SK-N-MC (cell line): ENCODE measurements at regions not wholly inside any gene's neighbourhood (a gene's known extent, or its start where the extent isn't known, plus 50 kb on each side); places are given as distances from the start of the nearest gene placed in this dataset.

Experiments
- DNase-seq: peaks from one replicate; pipeline ENCODE4 v3.0.0-alpha.2; 2011; ENCODE audit warnings: low read depth, low spot score
- H3K27ac ChIP-seq: fragments of 200-600 bp; sonication (generic); 2 replicates; pipeline ENCODE4 v1.5.1; 2016; ENCODE audit warnings: mixed run types
- H3K36me3 ChIP-seq: fragments of 200-600 bp; sonication (generic); 2 replicates; pipeline ENCODE4 v1.6.1; 2017; ENCODE audit warnings: antibody characterized with exemption, low read length, mixed read lengths; ENCODE audit not compliant: insufficient read depth
- H3K4me3 ChIP-seq: fragments of 200-600 bp; sonication (generic); 2 replicates; pipeline ENCODE4 v1.5.1; 2016
- H3K9ac ChIP-seq: fragments of 200-600 bp; sonication (generic); 2 replicates; pipeline ENCODE4 v1.8.0; 2017; ENCODE audit warnings: mixed run types, mixed read lengths; ENCODE audit not compliant: insufficient read length
- H3K9me3 ChIP-seq: fragments of 200-600 bp; sonication (generic); 2 replicates; pipeline ENCODE4 v1.6.1; 2017; ENCODE audit warnings: low read depth, mild to moderate bottlenecking, antibody characterized with exemption, low read length, moderate library complexity, mixed read lengths
- EZH2 ChIP-seq: fragments of 200-600 bp; sonication (generic); IDR thresholded peaks from one replicate; pipeline ENCODE4 v1.6.1; 2017; ENCODE audit warnings: antibody characterized with exemption
- FOXP2 ChIP-seq: optimal IDR thresholded peaks from 2 replicates; pipeline ENCODE3; 2011; ENCODE audit warnings: mild to moderate bottlenecking, moderate library complexity; ENCODE audit not compliant: insufficient read depth; ENCODE audit errors: extremely low read length, control extremely low read depth
- POLR2AphosphoS5 ChIP-seq: IDR thresholded peaks from 2 replicates; pipeline ENCODE4 v1.6.1; 2012; ENCODE audit warnings: mild to moderate bottlenecking, low read depth, low read length, borderline replicate concordance

DNA sequence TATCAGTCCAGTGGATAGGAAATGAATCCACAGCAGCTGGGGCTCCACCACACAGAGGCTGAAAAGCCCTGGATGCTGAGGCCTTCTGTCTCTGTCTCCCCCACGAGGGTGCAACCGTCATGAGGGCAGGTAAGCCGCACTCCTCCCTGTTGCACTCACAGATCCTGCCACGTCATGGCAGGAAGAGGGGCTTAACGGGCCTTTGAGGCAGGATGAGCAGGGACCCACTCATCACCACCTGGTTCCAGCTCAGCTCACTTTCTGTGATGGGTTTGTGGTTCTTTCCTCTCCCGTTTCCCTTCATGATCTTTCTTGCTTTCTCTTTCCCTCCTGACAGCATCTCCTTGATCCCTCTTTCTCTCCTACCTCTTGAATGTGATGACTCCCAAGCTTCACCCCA, 575.2 kb downstream of the CCDC171 start:
- H3K27ac ChIP-seq, result no peak overlapping the region
- H3K9ac ChIP-seq, result no peak overlapping the region
- no peaks in the 10 kb centered on the region for H3K9me3 ChIP-seq
- TF ChIP-seq FOXP2, result no peak
- TF ChIP-seq POLR2AphosphoS5, result no peak
- no peak for TF ChIP-seq EZH2
- DNase-seq, result no peak
- no peak overlapping the region for H3K4me3 ChIP-seq
- H3K36me3 ChIP-seq, result no peaks in the 10 kb centered on the region; the same call in 1 of the 2 replicates

DNA sequence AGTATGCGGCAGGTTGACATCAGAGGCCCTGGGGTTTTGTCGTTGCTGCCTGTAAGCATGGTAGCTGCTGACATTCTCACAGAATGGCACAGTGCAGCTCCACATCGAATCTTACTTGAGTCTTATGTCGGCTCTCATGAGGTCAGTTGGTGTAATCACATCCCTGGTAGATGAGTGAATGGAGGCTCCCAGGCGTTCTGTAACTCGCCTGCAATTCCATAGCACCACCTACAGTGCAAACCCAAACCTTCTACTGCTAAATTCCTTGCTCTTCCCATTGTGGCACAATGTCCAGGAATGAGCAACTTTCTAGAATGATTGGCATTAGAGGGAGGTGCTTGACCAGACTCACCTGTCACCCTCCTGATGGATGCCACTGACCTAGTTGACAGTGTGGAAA, 578.4 kb downstream of the CCDC171 start:
- Histone ChIP-seq H3K36me3 (peaks cover 6% of the 10 kb centered on the region), H3K4me3 (no peak overlapping the region), H3K9me3 (no peaks in the 10 kb centered on the region), H3K9ac (no peak overlapping the region), H3K27ac (no peak overlapping the region)
- DNase-seq, result no peak
- TF ChIP-seq POLR2AphosphoS5 (no peak), FOXP2 (no peak), EZH2 (no peak)

DNA sequence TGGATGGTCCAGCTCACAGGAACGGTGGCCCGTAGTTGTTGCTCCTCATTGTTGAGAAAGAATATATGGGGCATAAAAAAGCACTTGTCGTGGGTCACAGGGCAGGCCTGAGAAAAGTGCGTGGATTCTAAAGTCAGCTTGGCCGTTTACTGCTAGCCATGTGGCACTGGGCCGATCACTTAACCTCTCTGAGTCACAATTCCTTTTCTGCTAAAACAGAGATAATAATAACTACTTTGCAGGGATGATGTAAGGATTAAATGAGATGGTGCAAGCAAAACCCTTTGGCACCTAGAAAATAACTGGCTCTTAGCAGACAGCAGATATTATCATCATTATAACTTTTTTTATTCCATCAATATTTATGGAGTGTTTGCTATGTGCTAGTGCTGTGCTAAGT, 579.7 kb downstream of the CCDC171 start:
- no peak for TF ChIP-seq EZH2
- Histone ChIP-seq H3K9ac (no peak overlapping the region), H3K36me3 (peaks cover 6% of the 10 kb centered on the region), H3K9me3 (no peaks in the 10 kb centered on the region), H3K4me3 (no peak overlapping the region), H3K27ac (no peak overlapping the region)
- no peak for DNase-seq

DNA sequence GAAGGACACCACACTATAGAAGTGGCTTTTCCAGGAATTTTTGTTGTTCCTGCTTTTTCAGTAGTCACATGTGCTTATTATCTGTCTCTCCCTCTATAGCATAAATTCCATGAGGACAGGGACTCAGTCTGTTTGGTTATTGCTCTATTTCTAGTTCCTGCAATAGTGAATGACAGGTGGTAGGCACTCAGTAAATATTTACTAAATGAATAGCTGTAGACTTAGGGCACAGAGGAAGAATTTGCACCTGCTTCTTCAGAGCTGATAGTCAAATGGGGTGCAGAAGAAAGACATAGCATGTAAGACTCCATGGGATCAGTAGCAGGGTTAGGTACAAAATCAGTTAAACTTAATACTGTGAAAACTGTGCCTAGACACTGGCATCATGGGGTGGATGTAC, 580.2 kb downstream of the CCDC171 start:
- Histone ChIP-seq H3K9me3 (no peaks in the 10 kb centered on the region), H3K4me3 (no peak overlapping the region), H3K36me3 (peaks cover 6% of the 10 kb centered on the region), H3K9ac (no peak overlapping the region), H3K27ac (no peak overlapping the region)
- no peak for DNase-seq
- TF ChIP-seq FOXP2, result no peak
- TF ChIP-seq EZH2, result no peak
- no peak for TF ChIP-seq POLR2AphosphoS5

DNA sequence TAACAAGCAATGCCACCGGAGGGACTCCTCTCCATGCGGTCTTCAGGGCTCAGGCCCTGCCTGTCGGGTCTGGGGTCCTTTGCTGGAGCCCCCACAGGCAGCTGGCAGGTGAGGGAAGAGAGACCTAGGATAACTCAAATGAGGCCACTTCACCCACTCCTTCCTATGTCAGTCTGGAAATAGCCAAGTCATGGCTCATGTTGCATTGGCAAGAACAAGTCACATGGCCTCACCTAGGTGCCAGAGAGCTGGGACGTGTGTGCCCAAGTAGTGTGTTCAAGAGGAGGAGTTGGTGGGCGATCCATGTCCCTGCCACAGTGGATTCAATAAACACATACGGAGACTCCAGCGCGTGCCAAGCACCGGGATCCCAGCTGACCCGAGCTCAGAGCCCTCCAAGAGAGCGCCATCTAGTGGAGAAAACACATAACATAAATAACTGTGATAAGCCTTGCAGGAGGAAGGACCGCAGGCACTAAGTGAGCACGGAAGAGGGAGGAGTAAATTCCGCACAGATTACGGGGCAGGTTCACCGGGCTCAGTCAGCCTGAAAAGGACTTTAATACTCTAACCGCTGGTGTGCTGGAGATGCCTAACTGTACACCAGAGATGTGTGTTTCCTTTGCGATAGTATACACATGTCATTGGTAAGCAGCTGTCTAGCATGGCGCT, 580.8 kb downstream of the CCDC171 start:
- no peak overlapping the region for H3K27ac ChIP-seq
- no peak for DNase-seq
- no peaks in the 10 kb centered on the region for H3K9me3 ChIP-seq
- H3K36me3 ChIP-seq, result peaks cover 6% of the 10 kb centered on the region
- no peak for TF ChIP-seq FOXP2
- TF ChIP-seq EZH2, result no peak
- TF ChIP-seq POLR2AphosphoS5, result no peak
- no peak overlapping the region for H3K9ac ChIP-seq
- H3K4me3 ChIP-seq, result no peak overlapping the region

DNA sequence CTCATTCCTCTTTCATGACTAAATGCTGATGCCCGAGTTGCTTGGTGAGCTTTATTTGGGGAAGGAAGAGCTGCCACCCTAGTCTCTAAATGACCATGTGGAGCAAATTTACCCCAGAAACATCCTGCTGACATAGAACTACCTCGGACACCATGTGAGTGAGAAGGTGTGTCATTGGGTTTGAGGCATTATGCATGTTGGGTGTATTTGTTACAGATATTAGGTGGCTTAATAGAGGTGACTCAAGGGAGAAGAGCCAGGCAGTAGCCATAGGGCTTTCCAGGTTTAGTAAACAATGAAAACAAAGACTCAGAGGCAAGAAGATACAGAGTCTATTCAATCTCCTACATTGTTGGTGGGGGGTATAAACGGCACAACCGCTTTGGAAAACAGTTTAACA, 581.5 kb downstream of the CCDC171 start:
- DNase-seq, result no peak
- H3K9ac ChIP-seq, result no peak overlapping the region
- peaks cover 6% of the 10 kb centered on the region for H3K36me3 ChIP-seq
- no peak overlapping the region for H3K4me3 ChIP-seq
- no peaks in the 10 kb centered on the region for H3K9me3 ChIP-seq
- no peak overlapping the region for H3K27ac ChIP-seq
- no peak for TF ChIP-seq POLR2AphosphoS5
- no peak for TF ChIP-seq FOXP2
- no peak for TF ChIP-seq EZH2

DNA sequence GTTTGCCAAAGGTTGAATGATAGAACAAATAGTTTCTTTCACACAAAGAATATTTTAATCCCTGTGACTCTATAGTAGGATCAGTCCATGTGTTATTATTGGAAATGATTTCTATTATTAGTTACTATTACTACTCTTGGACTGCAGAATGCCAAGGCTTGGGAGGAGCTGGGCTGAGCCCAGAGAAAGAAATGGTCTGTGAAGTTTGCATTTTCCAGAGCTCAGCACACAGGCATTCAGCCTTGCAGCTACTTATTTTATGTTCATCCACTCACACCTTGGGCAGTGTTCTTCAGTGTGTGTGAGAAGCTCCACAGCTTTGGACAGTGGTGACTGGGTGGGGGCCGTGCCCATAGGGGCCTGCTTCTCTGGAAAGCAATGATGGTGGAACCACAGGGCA, 583.1 kb downstream of the CCDC171 start:
- H3K27ac ChIP-seq, result no peak overlapping the region
- H3K4me3 ChIP-seq, result no peak overlapping the region
- no peak for TF ChIP-seq EZH2
- no peak for TF ChIP-seq FOXP2
- TF ChIP-seq POLR2AphosphoS5, result no peak
- H3K9ac ChIP-seq, result no peak overlapping the region
- H3K36me3 ChIP-seq, result peaks cover 6% of the 10 kb centered on the region; the same call in 1 of the 2 replicates
- DNase-seq, result no peak
- no peaks in the 10 kb centered on the region for H3K9me3 ChIP-seq

DNA sequence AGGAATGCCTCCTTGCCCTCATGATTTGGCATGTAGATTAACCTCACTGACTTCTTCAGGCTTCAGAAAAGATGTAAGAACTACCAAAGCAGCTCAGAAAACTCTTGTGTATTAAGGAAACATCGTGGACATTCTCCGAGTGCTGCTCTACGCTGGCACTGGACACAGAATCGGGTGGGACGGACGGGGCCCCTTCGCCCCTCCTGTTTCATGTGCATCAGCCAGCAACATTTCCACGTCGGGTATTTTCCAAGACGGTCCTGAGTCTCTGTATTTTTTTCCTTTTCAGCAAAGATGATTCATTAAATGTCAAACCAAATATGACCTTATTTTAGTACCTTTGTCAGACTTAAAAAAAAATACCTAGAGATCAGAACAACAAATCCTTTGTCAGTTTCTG, 583.6 kb downstream of the CCDC171 start:
- no peak for DNase-seq
- TF ChIP-seq EZH2 (no peak), FOXP2 (no peak)
- no peak overlapping the region for H3K27ac ChIP-seq
- H3K9me3 ChIP-seq, result no peaks in the 10 kb centered on the region
- H3K9ac ChIP-seq, result no peak overlapping the region
- H3K4me3 ChIP-seq, result no peak overlapping the region
- peaks cover 6% of the 10 kb centered on the region; the same call in 1 of the 2 replicates for H3K36me3 ChIP-seq

DNA sequence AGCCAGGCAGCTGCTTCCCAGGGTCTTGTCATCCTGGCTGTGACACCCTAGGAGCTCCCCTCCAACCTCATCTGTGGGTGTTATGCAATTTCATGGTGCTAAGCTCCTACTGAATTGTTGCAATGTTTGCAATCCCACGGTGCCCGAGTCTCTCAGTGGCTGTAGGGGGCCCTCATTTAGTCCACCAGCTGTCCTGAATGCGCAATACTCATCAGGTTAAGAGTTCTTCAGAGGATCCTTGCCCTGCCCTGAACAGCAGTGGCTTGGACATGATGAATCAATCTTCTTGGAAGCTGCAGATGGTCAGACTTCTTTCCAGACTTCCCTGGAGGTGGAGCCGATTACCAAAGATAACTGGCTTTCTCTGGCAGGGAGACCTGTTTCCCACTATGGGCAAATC, 584.1 kb downstream of the CCDC171 start:
- Histone ChIP-seq H3K9me3 (no peaks in the 10 kb centered on the region), H3K9ac (no peak overlapping the region), H3K4me3 (no peak overlapping the region), H3K27ac (no peak overlapping the region), H3K36me3 (peaks cover 6% of the 10 kb centered on the region; the same call in 1 of the 2 replicates)
- no peak for TF ChIP-seq EZH2
- no peak for TF ChIP-seq POLR2AphosphoS5
- no peak for TF ChIP-seq FOXP2
- no peak for DNase-seq
